ENCODE measurements at regions not wholly inside any gene's neighbourhood (a gene's known extent, or its start where the extent isn't known, plus 50 kb on each side); places are given as distances from the start of the nearest gene placed in this dataset.

DNA sequence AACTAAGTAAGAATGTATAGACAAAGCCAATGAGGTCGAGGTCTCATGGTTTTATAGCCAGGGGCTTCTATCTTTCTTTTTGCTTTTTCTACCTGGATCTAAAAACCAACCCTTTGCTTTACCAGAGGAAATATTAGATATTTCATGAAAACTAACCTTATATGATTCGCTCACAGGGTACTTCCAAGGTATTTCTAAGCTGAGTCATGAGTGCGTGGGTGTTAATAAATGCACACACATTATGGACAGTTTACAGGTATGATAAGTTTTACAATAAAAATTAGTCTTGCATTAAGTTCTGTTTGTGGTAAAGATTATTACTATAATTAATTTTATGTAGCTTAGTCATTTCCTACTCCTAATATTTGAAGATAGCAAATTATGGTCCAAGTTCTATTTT lies 217.2 kb downstream of the CHRM3 start:
- Histone ChIP-seq H3K9me3 (ENCODE audit: low read depth, low read length) (peaks cover 2% of the 10 kb centered on the region), H3K4me3 (ENCODE audit: insufficient read depth, low read length) (no peak overlapping the region), H2AFZ (ENCODE audit: low read length) (no peak overlapping the region), H3K4me2 (ENCODE audit: insufficient read depth, low read length) (no peak overlapping the region), H3K79me2 (ENCODE audit: insufficient read depth, low read length) (no peaks in the 10 kb centered on the region), H3K36me3 (ENCODE audit: insufficient read depth, low read length) (no peaks in the 10 kb centered on the region), H3K27ac (ENCODE audit: low read depth, low read length) (no peak overlapping the region), H3K4me1 (ENCODE audit: insufficient read depth, low read length) (no peaks in the 10 kb centered on the region), H3K27me3 (ENCODE audit: insufficient read depth, low read length) (no peaks in the 10 kb centered on the region), H4K20me1 (ENCODE audit: insufficient read depth, low read length) (no peaks in the 10 kb centered on the region)
- TF ChIP-seq CTCF (IDR thresholded peaks at IDR 0.05; ENCODE audit: extremely low read depth, low read depth, low read length): no peak
- no peak for DNase-seq (ENCODE audit: insufficient read length, low spot score, missing footprints)

GRCh38 chr1:239606850-239607400 lies 220.6 kb downstream of the CHRM3 start:
- Histone ChIP-seq H3K27ac (ENCODE audit: low read depth, low read length) (no peak overlapping the region), H3K4me1 (ENCODE audit: insufficient read depth, low read length) (no peaks in the 10 kb centered on the region), H3K4me3 (ENCODE audit: insufficient read depth, low read length) (no peak overlapping the region), H3K36me3 (ENCODE audit: insufficient read depth, low read length) (no peaks in the 10 kb centered on the region), H4K20me1 (ENCODE audit: insufficient read depth, low read length) (no peaks in the 10 kb centered on the region), H2AFZ (ENCODE audit: low read length) (no peak overlapping the region), H3K9me3 (ENCODE audit: low read depth, low read length) (no peaks in the 10 kb centered on the region), H3K79me2 (ENCODE audit: insufficient read depth, low read length) (no peaks in the 10 kb centered on the region), H3K27me3 (ENCODE audit: insufficient read depth, low read length) (no peaks in the 10 kb centered on the region), H3K4me2 (ENCODE audit: insufficient read depth, low read length) (no peak overlapping the region)
- no peak for DNase-seq (ENCODE audit: insufficient read length, low spot score, missing footprints)
- no peak for TF ChIP-seq CTCF (IDR thresholded peaks at IDR 0.05; ENCODE audit: extremely low read depth, low read depth, low read length)

DNA sequence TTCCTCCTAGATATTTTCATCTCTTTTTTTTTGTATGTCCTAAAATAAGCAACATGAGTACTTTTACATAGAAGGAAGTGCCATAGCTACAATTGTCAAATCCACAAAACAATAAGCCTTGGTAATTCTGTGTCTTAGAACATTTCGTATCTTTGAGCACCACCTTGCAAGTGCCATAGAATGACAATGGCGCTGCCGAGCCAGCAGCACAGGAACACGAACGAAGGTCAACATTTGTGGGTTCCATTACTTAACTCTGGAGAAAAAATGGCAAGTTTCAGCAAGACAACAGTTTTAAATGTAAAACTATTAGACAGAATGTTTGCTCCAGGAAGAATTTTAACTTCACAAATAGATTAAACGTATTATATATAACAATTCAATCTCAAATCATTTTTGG lies 222.1 kb downstream of the CHRM3 start:
- no peak for DNase-seq (ENCODE audit: insufficient read length, low spot score, missing footprints)
- Histone ChIP-seq H3K4me3 (ENCODE audit: insufficient read depth, low read length) (no peak overlapping the region), H3K4me1 (ENCODE audit: insufficient read depth, low read length) (no peaks in the 10 kb centered on the region), H3K27me3 (ENCODE audit: insufficient read depth, low read length) (no peaks in the 10 kb centered on the region), H3K9me3 (ENCODE audit: low read depth, low read length) (peaks cover 2% of the 10 kb centered on the region), H2AFZ (ENCODE audit: low read length) (no peak overlapping the region), H3K27ac (ENCODE audit: low read depth, low read length) (no peak overlapping the region), H3K79me2 (ENCODE audit: insufficient read depth, low read length) (no peaks in the 10 kb centered on the region), H3K36me3 (ENCODE audit: insufficient read depth, low read length) (no peaks in the 10 kb centered on the region), H4K20me1 (ENCODE audit: insufficient read depth, low read length) (no peaks in the 10 kb centered on the region), H3K4me2 (ENCODE audit: insufficient read depth, low read length) (no peak overlapping the region)
- no peak for TF ChIP-seq CTCF (IDR thresholded peaks at IDR 0.05; ENCODE audit: extremely low read depth, low read depth, low read length)

DNA sequence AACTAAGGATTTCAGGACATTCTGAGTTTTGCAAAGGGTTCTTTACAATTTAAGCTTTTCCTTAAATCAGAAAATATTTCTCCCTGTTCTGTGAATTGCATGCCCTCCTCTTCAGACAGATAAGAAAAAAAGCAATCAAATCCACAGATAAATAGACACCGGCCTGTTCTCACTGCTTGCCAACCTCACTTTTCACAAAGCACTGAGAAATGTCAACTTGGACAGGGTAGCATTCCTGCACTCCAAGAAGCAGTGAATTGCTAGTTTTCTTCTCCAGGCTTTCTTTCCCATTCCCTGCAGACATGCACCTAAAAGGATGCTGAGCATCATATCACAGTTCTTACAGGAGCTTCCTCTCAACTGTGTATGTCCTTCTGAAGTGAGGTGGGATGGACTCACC lies 226.0 kb downstream of the CHRM3 start:
- H3K79me2 ChIP-seq (ENCODE audit: insufficient read depth, low read length): no peaks in the 10 kb centered on the region
- H2AFZ ChIP-seq (ENCODE audit: low read length): no peak overlapping the region
- DNase-seq (ENCODE audit: insufficient read length, low spot score, missing footprints): no peak
- no peaks in the 10 kb centered on the region for H3K27me3 ChIP-seq (ENCODE audit: insufficient read depth, low read length)
- H3K4me1 ChIP-seq (ENCODE audit: insufficient read depth, low read length): no peaks in the 10 kb centered on the region
- no peak overlapping the region for H3K27ac ChIP-seq (ENCODE audit: low read depth, low read length)
- peaks cover 2% of the 10 kb centered on the region for H3K9me3 ChIP-seq (ENCODE audit: low read depth, low read length)
- H4K20me1 ChIP-seq (ENCODE audit: insufficient read depth, low read length): no peaks in the 10 kb centered on the region
- no peak overlapping the region for H3K4me2 ChIP-seq (ENCODE audit: insufficient read depth, low read length)
- no peak for TF ChIP-seq CTCF (IDR thresholded peaks at IDR 0.05; ENCODE audit: extremely low read depth, low read depth, low read length)
- H3K4me3 ChIP-seq (ENCODE audit: insufficient read depth, low read length): no peak overlapping the region
- no peaks in the 10 kb centered on the region for H3K36me3 ChIP-seq (ENCODE audit: insufficient read depth, low read length)

Measured in osteoblast (primary cell).